Fibroblast of lung (primary cell): ENCODE measurements at regions not wholly inside any gene's neighbourhood (a gene's known extent, or its start where the extent isn't known, plus 50 kb on each side); places are given as distances from the start of the nearest gene placed in this dataset.
A peak's percentile ranks its signal among the peaks of the same experiment; 100 is the strongest.

Source experiments
- DNase-seq, 2 donors: peaks; one replicate each; pipeline versions ENCODE4 v3.0.0 to v3.0.0-alpha.2; 2010; ENCODE audit warnings: low read depth in 2 of 2
- H2AFZ ChIP-seq: 2 replicates; pipeline ENCODE4 v1.5.1; 2012; ENCODE audit warnings: low read length, control low read depth, inconsistent platforms
- H3K27ac ChIP-seq: 2 replicates; pipeline ENCODE4 v1.5.1; 2011; ENCODE audit warnings: low read length, control low read depth; ENCODE audit not compliant: insufficient read depth
- H3K27me3 ChIP-seq: 2 replicates; pipeline ENCODE4 v1.5.1; 2011; ENCODE audit warnings: mild to moderate bottlenecking, low read length; ENCODE audit not compliant: control insufficient read depth, insufficient read depth
- H3K36me3 ChIP-seq: 2 replicates; pipeline ENCODE4 v1.5.1; 2011; ENCODE audit warnings: low read length; ENCODE audit not compliant: control insufficient read depth, insufficient read depth
- H3K4me1 ChIP-seq: 2 replicates; pipeline ENCODE4 v1.5.1; 2011; ENCODE audit warnings: low read length; ENCODE audit not compliant: control insufficient read depth, insufficient read depth; ENCODE audit errors: extremely low read depth
- H3K4me2 ChIP-seq: 2 replicates; pipeline ENCODE4 v1.5.1; 2011; ENCODE audit warnings: low read length, control low read depth; ENCODE audit not compliant: insufficient read depth; ENCODE audit errors: extremely low read depth
- H3K4me3 ChIP-seq, 4 experiments: fragments of 200-600 bp in 1 of 4; sonication (generic) in 1 of 4; replicated peaks in 1 of 4; 2 replicates each; pipeline ENCODE4 v1.5.1; 2011 to 2016; ENCODE audit warnings: low read length in 4 of 4, low read depth in 3 of 4, mild to moderate bottlenecking in 3 of 4, control low read depth in 2 of 4, inconsistent platforms in 1 of 4, mixed read lengths in 1 of 4; ENCODE audit not compliant: insufficient read depth in 1 of 4; ENCODE audit errors: control extremely low read depth in 1 of 4
- H3K79me2 ChIP-seq: 2 replicates; pipeline ENCODE4 v1.5.1; 2012; ENCODE audit warnings: mild to moderate bottlenecking, low read length, inconsistent platforms; ENCODE audit not compliant: control insufficient read depth, insufficient read depth
- H3K9ac ChIP-seq: 2 replicates; pipeline ENCODE4 v1.5.1; 2011; ENCODE audit warnings: mild to moderate bottlenecking, low read length, control low read depth; ENCODE audit not compliant: insufficient read depth
- H3K9me3 ChIP-seq: 2 replicates; pipeline ENCODE4 v1.5.1; 2012; ENCODE audit warnings: low read depth, low read length; ENCODE audit not compliant: control insufficient read depth, insufficient read depth
- H4K20me1 ChIP-seq: 2 replicates; pipeline ENCODE4 v1.5.1; 2011; ENCODE audit warnings: low read length; ENCODE audit not compliant: control insufficient read depth, insufficient read depth; ENCODE audit errors: extremely low read depth
- CTCF ChIP-seq, 2 donors: IDR thresholded peaks in 1 of 2; conservative IDR thresholded peaks in 1 of 2; 1 replicate in 1 of 2; 2 replicates in 1 of 2; pipeline ENCODE4 v1.5.1; 2011 to 2012; ENCODE audit warnings: low read length in 2 of 2, control low read depth in 1 of 2, inconsistent platforms in 1 of 2, low read depth in 1 of 2, mild to moderate bottlenecking in 1 of 2
- EZH2 ChIP-seq: IDR thresholded peaks from 2 replicates; pipeline ENCODE4 v1.5.1; 2012; ENCODE audit warnings: low read length, control low read depth, mild to moderate bottlenecking; ENCODE audit errors: missing control alignments

GRCh38 chr4:44563496-44563895, 87.9 kb downstream of the YIPF7 start:
- no peak overlapping the region for H3K27ac ChIP-seq
- H2AFZ ChIP-seq = no peak overlapping the region
- peak in 1 of 2 donors; percentile 2 for DNase-seq
- no peak overlapping the region for H3K4me2 ChIP-seq
- TF ChIP-seq CTCF (conservative IDR thresholded peaks at IDR 0.05 in 1 of 2, IDR thresholded peaks at IDR 0.05 in 1 of 2; ENCODE audit: low read depth in 1 of 2, low read length in 2 of 2) (no peak), EZH2 (no peak)
- H3K9me3 ChIP-seq = no peaks in the 10 kb centered on the region
- H3K4me1 ChIP-seq = no peaks in the 10 kb centered on the region
- no peaks in the 10 kb centered on the region for H3K27me3 ChIP-seq
- no peaks in the 10 kb centered on the region for H4K20me1 ChIP-seq
- no peaks in the 10 kb centered on the region for H3K79me2 ChIP-seq
- H3K4me3 ChIP-seq = no peak overlapping the region
- H3K9ac ChIP-seq = no peak overlapping the region
- no peaks in the 10 kb centered on the region for H3K36me3 ChIP-seq

- Histone ChIP-seq H3K9ac (no peak overlapping the region), H3K4me1 (no peaks in the 10 kb centered on the region), H3K27ac (no peak overlapping the region), H3K4me2 (no peak overlapping the region), H3K9me3 (no peaks in the 10 kb centered on the region), H3K36me3 (no peaks in the 10 kb centered on the region), H4K20me1 (no peaks in the 10 kb centered on the region), H3K4me3 (no peak overlapping the region), H3K27me3 (no peaks in the 10 kb centered on the region), H2AFZ (no peak overlapping the region), H3K79me2 (no peaks in the 10 kb centered on the region)
- DNase-seq = peak in 1 of 2 donors; percentile 26
- TF ChIP-seq EZH2 = no peak
- TF ChIP-seq CTCF (conservative IDR thresholded peaks at IDR 0.05 in 1 of 2, IDR thresholded peaks at IDR 0.05 in 1 of 2; ENCODE audit: low read depth in 1 of 2, low read length in 2 of 2) = no peak
Observed at GRCh38 chr4:44558031-44558605, 93.3 kb downstream of the YIPF7 start.

GRCh38 chr4:44554768-44555167, 96.7 kb downstream of the YIPF7 start:
- H4K20me1 ChIP-seq = no peaks in the 10 kb centered on the region
- H2AFZ ChIP-seq = no peak overlapping the region
- no peak overlapping the region for H3K4me3 ChIP-seq
- no peak overlapping the region for H3K9ac ChIP-seq
- no peak overlapping the region for H3K27ac ChIP-seq
- no peaks in the 10 kb centered on the region for H3K79me2 ChIP-seq
- H3K9me3 ChIP-seq = no peaks in the 10 kb centered on the region
- no peak overlapping the region for H3K4me2 ChIP-seq
- DNase-seq = no peak
- no peak for TF ChIP-seq EZH2
- no peak for TF ChIP-seq CTCF (conservative IDR thresholded peaks at IDR 0.05 in 1 of 2, IDR thresholded peaks at IDR 0.05 in 1 of 2; ENCODE audit: low read depth in 1 of 2, low read length in 2 of 2)
- H3K4me1 ChIP-seq = no peaks in the 10 kb centered on the region
- no peaks in the 10 kb centered on the region for H3K36me3 ChIP-seq
- no peaks in the 10 kb centered on the region for H3K27me3 ChIP-seq
